OCI-LY7 (cell line): ENCODE measurements at regions not wholly inside any gene's neighbourhood (a gene's known extent, or its start where the extent isn't known, plus 50 kb on each side); places are given as distances from the start of the nearest gene placed in this dataset.

Source experiments
- EZH2phosphoT487 ChIP-seq: fragments of 200-600 bp; sonication (generic); IDR thresholded peaks from 2 replicates; pipeline ENCODE4 v1.6.1; 2018; ENCODE audit warnings: low read depth, borderline replicate concordance, mild to moderate bottlenecking, mixed run types, antibody characterized with exemption, low read length, moderate library complexity, mixed read lengths
- TF ChIP-seq, protein P1 (sequence below): fragments of 200-600 bp; sonication (generic); conservative IDR thresholded peaks from 2 replicates; pipeline ENCODE4 v1.5.1; 2014; ENCODE audit warnings: mild to moderate bottlenecking, antibody characterized with exemption, low read length, moderate library complexity, mixed read lengths

DNA sequence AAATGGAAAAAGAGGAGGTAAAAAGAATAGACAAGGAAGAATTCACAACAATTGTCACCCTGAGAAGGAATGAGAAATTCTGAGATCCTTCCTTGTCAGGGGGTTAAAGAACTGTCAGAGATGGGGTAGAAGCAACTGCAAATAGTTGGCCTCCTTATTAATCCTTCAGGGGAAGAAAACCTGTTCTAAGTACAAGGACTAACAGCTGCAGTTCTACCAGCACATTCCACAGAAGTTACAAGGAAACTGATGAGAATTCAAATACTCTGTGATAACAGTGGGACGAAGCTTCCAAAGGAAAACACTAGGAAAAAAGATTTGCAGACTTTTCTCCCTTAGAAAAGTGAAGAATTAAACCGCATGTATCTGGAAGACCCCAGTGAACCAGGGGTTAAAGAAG lies 93.7 kb downstream of the OR2K2 start:
- TF ChIP-seq, protein P1, sequence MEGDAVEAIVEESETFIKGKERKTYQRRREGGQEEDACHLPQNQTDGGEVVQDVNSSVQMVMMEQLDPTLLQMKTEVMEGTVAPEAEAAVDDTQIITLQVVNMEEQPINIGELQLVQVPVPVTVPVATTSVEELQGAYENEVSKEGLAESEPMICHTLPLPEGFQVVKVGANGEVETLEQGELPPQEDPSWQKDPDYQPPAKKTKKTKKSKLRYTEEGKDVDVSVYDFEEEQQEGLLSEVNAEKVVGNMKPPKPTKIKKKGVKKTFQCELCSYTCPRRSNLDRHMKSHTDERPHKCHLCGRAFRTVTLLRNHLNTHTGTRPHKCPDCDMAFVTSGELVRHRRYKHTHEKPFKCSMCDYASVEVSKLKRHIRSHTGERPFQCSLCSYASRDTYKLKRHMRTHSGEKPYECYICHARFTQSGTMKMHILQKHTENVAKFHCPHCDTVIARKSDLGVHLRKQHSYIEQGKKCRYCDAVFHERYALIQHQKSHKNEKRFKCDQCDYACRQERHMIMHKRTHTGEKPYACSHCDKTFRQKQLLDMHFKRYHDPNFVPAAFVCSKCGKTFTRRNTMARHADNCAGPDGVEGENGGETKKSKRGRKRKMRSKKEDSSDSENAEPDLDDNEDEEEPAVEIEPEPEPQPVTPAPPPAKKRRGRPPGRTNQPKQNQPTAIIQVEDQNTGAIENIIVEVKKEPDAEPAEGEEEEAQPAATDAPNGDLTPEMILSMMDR = no peak
- no peak for TF ChIP-seq EZH2phosphoT487
